ENCODE measurements at regions not wholly inside any gene's neighbourhood (a gene's known extent, or its start where the extent isn't known, plus 50 kb on each side); places are given as distances from the start of the nearest gene placed in this dataset.
"Not testable (repeated sequence)": the region's sequence is repeated elsewhere in the genome, so short reads cannot be mapped to it uniquely, and the experiment has no call there.

- FAIRE-seq (no peak), DNase-seq (no peak)
- H3K9ac ChIP-seq (ENCODE audit: low read length in 3 of 3), result no peak overlapping the region
- H3K4me1 ChIP-seq (ENCODE audit: control insufficient read depth in 2 of 3, insufficient read depth in 2 of 3, low read depth in 1 of 3, low read length in 3 of 3), result no peaks in the 10 kb centered on the region
- no peak overlapping the region for H3K4me3 ChIP-seq (ENCODE audit: low read length in 3 of 3)
- intact Hi-C loops (cut with DNase I), result no loop called here
- H3K27ac ChIP-seq (ENCODE audit: low read depth in 2 of 2, low read length in 2 of 2), result no peak overlapping the region
- no peak for TF ChIP-seq CTCF (IDR thresholded peaks at IDR 0.05; ENCODE audit: borderline replicate concordance, extremely low read depth, insufficient read depth)
- no peaks in the 10 kb centered on the region for H3K36me3 ChIP-seq (ENCODE audit: control insufficient read depth in 2 of 3, insufficient read depth in 3 of 3, low read length in 3 of 3)
- no peaks in the 10 kb centered on the region for H3K27me3 ChIP-seq (ENCODE audit: control insufficient read depth, insufficient read depth, low read length)
- H3K9me3 ChIP-seq (ENCODE audit: control insufficient read depth in 2 of 3, insufficient read depth in 1 of 3, low read length in 3 of 3), result no peaks in the 10 kb centered on the region
These were observed 118.7 kb upstream of the CCNG1 start for GRCh38 chr5:163318707-163319106.

DNA sequence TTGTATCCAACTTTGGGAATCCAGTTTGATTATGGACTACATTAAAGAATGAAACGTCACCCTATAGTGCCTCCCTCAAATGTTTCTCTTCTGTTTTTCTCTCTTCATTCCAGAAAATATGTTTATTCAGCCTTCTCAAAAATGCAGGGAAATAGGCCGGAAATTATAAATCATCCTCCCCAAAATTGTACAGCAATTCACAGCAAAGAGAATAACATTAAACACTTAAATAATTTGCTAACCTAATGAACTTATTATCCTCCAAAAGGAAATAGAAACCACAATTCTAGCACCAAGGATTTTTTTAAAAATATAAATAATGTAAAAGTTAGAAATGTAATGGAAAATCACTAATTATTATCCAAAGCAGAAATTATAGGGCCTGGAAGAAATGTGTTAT is 115.9 kb upstream of the CCNG1 start:
- intact Hi-C loops (cut with DNase I), result no loop called here

GRCh38 chr5:163330723-163331668 is 106.4 kb upstream of the CCNG1 start:
- intact Hi-C loops (cut with DNase I), result no loop called here

More for the DNA sequence above, 115.9 kb upstream of the CCNG1 start:
- TF ChIP-seq CTCF (IDR thresholded peaks at IDR 0.05; ENCODE audit: borderline replicate concordance, extremely low read depth, insufficient read depth), result no peak
- Histone ChIP-seq H3K9ac (ENCODE audit: low read length in 3 of 3) (no peak overlapping the region), H3K4me1 (ENCODE audit: control insufficient read depth in 2 of 3, insufficient read depth in 2 of 3, low read depth in 1 of 3, low read length in 3 of 3) (no peaks in the 10 kb centered on the region), H3K27ac (ENCODE audit: low read depth in 2 of 2, low read length in 2 of 2) (no peak overlapping the region), H3K4me3 (ENCODE audit: low read length in 3 of 3) (no peak overlapping the region), H3K27me3 (ENCODE audit: control insufficient read depth, insufficient read depth, low read length) (no peaks in the 10 kb centered on the region), H3K9me3 (ENCODE audit: control insufficient read depth in 2 of 3, insufficient read depth in 1 of 3, low read length in 3 of 3) (no peaks in the 10 kb centered on the region), H3K36me3 (ENCODE audit: control insufficient read depth in 2 of 3, insufficient read depth in 3 of 3, low read length in 3 of 3) (no peaks in the 10 kb centered on the region)
- FAIRE-seq (no peak), DNase-seq (no peak)

GRCh38 chr5:163336074-163336473 is 101.3 kb upstream of the CCNG1 start:
- H3K4me1 ChIP-seq (ENCODE audit: control insufficient read depth in 2 of 3, insufficient read depth in 2 of 3, low read depth in 1 of 3, low read length in 3 of 3); H3K27me3 ChIP-seq (ENCODE audit: control insufficient read depth, insufficient read depth, low read length); DNase-seq; H3K9me3 ChIP-seq (ENCODE audit: control insufficient read depth in 2 of 3, insufficient read depth in 1 of 3, low read length in 3 of 3); H3K27ac ChIP-seq (ENCODE audit: low read depth in 2 of 2, low read length in 2 of 2); intact Hi-C loops (cut with DNase I); H3K9ac ChIP-seq (ENCODE audit: low read length in 3 of 3); FAIRE-seq; H3K36me3 ChIP-seq (ENCODE audit: control insufficient read depth in 2 of 3, insufficient read depth in 3 of 3, low read length in 3 of 3); H3K4me3 ChIP-seq (ENCODE audit: low read length in 3 of 3): not testable (repeated sequence)

More at GRCh38 chr5:163330723-163331668, 106.4 kb upstream of the CCNG1 start:
- FAIRE-seq (no peak), DNase-seq (no peak)
- Histone ChIP-seq H3K9ac (ENCODE audit: low read length in 3 of 3) (no peak overlapping the region), H3K27ac (ENCODE audit: low read depth in 2 of 2, low read length in 2 of 2) (no peak overlapping the region), H3K4me3 (ENCODE audit: low read length in 3 of 3) (no peak overlapping the region), H3K9me3 (ENCODE audit: control insufficient read depth in 2 of 3, insufficient read depth in 1 of 3, low read length in 3 of 3) (no peaks in the 10 kb centered on the region), H3K36me3 (ENCODE audit: control insufficient read depth in 2 of 3, insufficient read depth in 3 of 3, low read length in 3 of 3) (no peaks in the 10 kb centered on the region), H3K4me1 (ENCODE audit: control insufficient read depth in 2 of 3, insufficient read depth in 2 of 3, low read depth in 1 of 3, low read length in 3 of 3) (no peaks in the 10 kb centered on the region), H3K27me3 (ENCODE audit: control insufficient read depth, insufficient read depth, low read length) (no peaks in the 10 kb centered on the region)
- no peak for TF ChIP-seq CTCF (IDR thresholded peaks at IDR 0.05; ENCODE audit: borderline replicate concordance, extremely low read depth, insufficient read depth)

All from kidney (tissue), 13 donors.